ENCODE measurements at regions not wholly inside any gene's neighbourhood (a gene's known extent, or its start where the extent isn't known, plus 50 kb on each side); places are given as distances from the start of the nearest gene placed in this dataset.

DNA sequence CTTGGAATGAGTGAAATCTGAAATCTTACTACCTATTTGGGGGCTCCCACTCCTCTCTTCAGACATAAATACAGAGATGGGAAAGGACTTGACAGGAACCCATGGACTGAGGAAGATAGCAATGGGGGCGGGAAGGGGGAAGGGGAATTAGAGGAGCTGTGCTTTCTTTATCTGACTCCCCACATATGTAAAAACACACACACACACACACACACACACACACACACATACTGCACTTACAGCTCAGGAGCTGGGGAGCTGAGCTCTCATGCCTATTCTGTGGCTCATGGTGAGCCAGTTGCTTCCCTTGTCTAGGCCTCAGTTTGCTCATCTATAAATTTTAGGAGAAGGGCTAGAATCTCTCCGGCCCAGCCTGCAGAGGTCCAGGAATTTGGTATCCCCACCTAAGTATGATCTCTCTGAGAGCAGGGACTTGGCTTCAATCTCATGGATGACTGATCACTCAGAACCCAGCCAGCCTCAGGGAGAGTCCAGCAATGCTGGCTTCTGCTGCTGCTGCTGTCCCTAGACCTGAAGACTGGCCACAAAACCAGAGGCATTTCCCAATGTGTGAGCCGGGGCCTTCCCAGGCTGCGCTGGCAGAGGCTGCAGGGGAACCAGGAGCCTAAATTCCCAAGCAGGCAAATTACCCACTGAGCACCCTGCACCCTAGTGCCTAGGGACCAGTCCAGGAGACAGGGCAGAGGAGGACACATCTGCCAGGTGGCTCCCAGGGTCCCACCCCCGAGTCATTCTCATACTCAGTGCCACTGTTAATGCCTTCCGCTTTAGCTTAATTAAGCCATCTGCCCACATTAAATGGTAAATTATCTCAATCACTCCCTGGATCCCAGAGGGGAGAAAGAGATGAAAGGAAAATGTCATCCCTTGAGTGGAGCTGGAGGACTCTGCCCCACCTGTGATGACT is 57.5 kb upstream of the RBM15 start:
- TF ChIP-seq POLR2AphosphoS5 (IDR thresholded peaks at IDR 0.05) (no peak), POLR2A (IDR thresholded peaks at IDR 0.05) (no peak)
- TF ChIP-seq, protein P1, sequence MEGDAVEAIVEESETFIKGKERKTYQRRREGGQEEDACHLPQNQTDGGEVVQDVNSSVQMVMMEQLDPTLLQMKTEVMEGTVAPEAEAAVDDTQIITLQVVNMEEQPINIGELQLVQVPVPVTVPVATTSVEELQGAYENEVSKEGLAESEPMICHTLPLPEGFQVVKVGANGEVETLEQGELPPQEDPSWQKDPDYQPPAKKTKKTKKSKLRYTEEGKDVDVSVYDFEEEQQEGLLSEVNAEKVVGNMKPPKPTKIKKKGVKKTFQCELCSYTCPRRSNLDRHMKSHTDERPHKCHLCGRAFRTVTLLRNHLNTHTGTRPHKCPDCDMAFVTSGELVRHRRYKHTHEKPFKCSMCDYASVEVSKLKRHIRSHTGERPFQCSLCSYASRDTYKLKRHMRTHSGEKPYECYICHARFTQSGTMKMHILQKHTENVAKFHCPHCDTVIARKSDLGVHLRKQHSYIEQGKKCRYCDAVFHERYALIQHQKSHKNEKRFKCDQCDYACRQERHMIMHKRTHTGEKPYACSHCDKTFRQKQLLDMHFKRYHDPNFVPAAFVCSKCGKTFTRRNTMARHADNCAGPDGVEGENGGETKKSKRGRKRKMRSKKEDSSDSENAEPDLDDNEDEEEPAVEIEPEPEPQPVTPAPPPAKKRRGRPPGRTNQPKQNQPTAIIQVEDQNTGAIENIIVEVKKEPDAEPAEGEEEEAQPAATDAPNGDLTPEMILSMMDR (IDR thresholded peaks at IDR 0.05) = no peak

GRCh38 chr1:110282395-110282794 is 56.8 kb upstream of the RBM15 start:
- no peak for DNase-seq (ENCODE audit: low spot score in 2 of 2)
- intact Hi-C loops (cut with DNase I; ENCODE audit: low total_unique reads) = loop anchor here (10.0 kb wide), 1 partner anchor 412 kb away; no protein-coding TSS in a partner anchor
- H3K4me1 ChIP-seq = no peaks in the 10 kb centered on the region
- H3K36me3 ChIP-seq = no peaks in the 10 kb centered on the region
- TF ChIP-seq, protein P1 (IDR thresholded peaks at IDR 0.05) = no peak
- H3K27ac ChIP-seq = no peak overlapping the region
- no peaks in the 10 kb centered on the region for H3K9me3 ChIP-seq
- no peak overlapping the region for H3K4me3 ChIP-seq
- no peaks in the 10 kb centered on the region for H3K27me3 ChIP-seq

More for the DNA sequence above, 57.5 kb upstream of the RBM15 start:
- Histone ChIP-seq H3K27me3 (no peaks in the 10 kb centered on the region), H3K4me1 (no peaks in the 10 kb centered on the region), H3K36me3 (no peaks in the 10 kb centered on the region), H3K4me3 (no peak overlapping the region), H3K9me3 (no peaks in the 10 kb centered on the region), H3K27ac (no peak overlapping the region)
- no peak for DNase-seq (ENCODE audit: low spot score in 2 of 2)
- intact Hi-C loops (cut with DNase I; ENCODE audit: low total_unique reads) = loop anchor here (10.0 kb wide), 1 partner anchor 413 kb away; no protein-coding TSS in a partner anchor

GRCh38 chr1:110283677-110284076 is 55.5 kb upstream of the RBM15 start:
- Histone ChIP-seq H3K36me3 (no peaks in the 10 kb centered on the region), H3K9me3 (no peaks in the 10 kb centered on the region), H3K4me1 (no peaks in the 10 kb centered on the region), H3K27me3 (no peaks in the 10 kb centered on the region), H3K27ac (no peak overlapping the region), H3K4me3 (no peak overlapping the region)
- no peak for DNase-seq (ENCODE audit: low spot score in 2 of 2)
- TF ChIP-seq, protein P1 (IDR thresholded peaks at IDR 0.05) = no peak
- TF ChIP-seq POLR2A (IDR thresholded peaks at IDR 0.05) (no peak), POLR2AphosphoS5 (IDR thresholded peaks at IDR 0.05) (no peak)
- intact Hi-C loops (cut with DNase I; ENCODE audit: low total_unique reads) = loop anchor here (10.0 kb wide), 1 partner anchor 411 kb away; no protein-coding TSS in a partner anchor

- Histone ChIP-seq H3K27ac (no peak overlapping the region), H3K4me3 (no peak overlapping the region), H3K4me1 (no peaks in the 10 kb centered on the region), H3K27me3 (no peaks in the 10 kb centered on the region), H3K36me3 (no peaks in the 10 kb centered on the region), H3K9me3 (no peaks in the 10 kb centered on the region)
- intact Hi-C loops (cut with DNase I; ENCODE audit: low total_unique reads) = loop anchor here (10.0 kb wide), 1 partner anchor 409 kb away; no protein-coding TSS in a partner anchor
- no peak for DNase-seq (ENCODE audit: low spot score in 2 of 2)
- TF ChIP-seq POLR2AphosphoS5 (IDR thresholded peaks at IDR 0.05) (no peak), POLR2A (IDR thresholded peaks at IDR 0.05) (no peak)
- TF ChIP-seq, protein P1 (IDR thresholded peaks at IDR 0.05) = no peak
Measured at GRCh38 chr1:110285316-110285715, 53.9 kb upstream of the RBM15 start.

GRCh38 chr1:110286564-110286963 is 52.6 kb upstream of the RBM15 start:
- intact Hi-C loops (cut with DNase I; ENCODE audit: low total_unique reads) = loop anchor here (10.0 kb wide), 1 partner anchor 408 kb away; no protein-coding TSS in a partner anchor
- DNase-seq (ENCODE audit: low spot score in 2 of 2) = no peak
- no peaks in the 10 kb centered on the region for H3K4me1 ChIP-seq

More at GRCh38 chr1:110286564-110286963, 52.6 kb upstream of the RBM15 start:
- no peaks in the 10 kb centered on the region for H3K27me3 ChIP-seq
- H3K27ac ChIP-seq = no peak overlapping the region
- H3K4me3 ChIP-seq = no peak overlapping the region
- H3K9me3 ChIP-seq = no peaks in the 10 kb centered on the region
- TF ChIP-seq POLR2A (IDR thresholded peaks at IDR 0.05) = no peak
- no peaks in the 10 kb centered on the region for H3K36me3 ChIP-seq
